Ectodermal cell (in vitro differentiated cells): ENCODE measurements at regions not wholly inside any gene's neighbourhood (a gene's known extent, or its start where the extent isn't known, plus 50 kb on each side); places are given as distances from the start of the nearest gene placed in this dataset.

Experiments
- H3K27ac ChIP-seq: 2 replicates; pipeline ENCODE4 v1.7.0; 2013; ENCODE audit warnings: mild to moderate bottlenecking, low read depth, low read length; ENCODE audit not compliant: insufficient read depth, poor library complexity, severe bottlenecking
- H3K27me3 ChIP-seq: 2 replicates; pipeline ENCODE4 v1.7.0; 2013; ENCODE audit warnings: mild to moderate bottlenecking, low read length; ENCODE audit not compliant: insufficient read depth, control insufficient read depth, poor library complexity, severe bottlenecking
- H3K36me3 ChIP-seq: one replicate; pipeline ENCODE4 v1.7.0; 2013; ENCODE audit warnings: low read length; ENCODE audit not compliant: control insufficient read depth, insufficient read depth
- H3K4me1 ChIP-seq: one replicate; pipeline ENCODE4 v1.7.0; 2013; ENCODE audit warnings: low read length; ENCODE audit not compliant: control insufficient read depth, insufficient read depth
- H3K4me3 ChIP-seq: 2 replicates; pipeline ENCODE4 v1.7.0; 2013; ENCODE audit warnings: low read depth, low read length, control low read depth; ENCODE audit not compliant: insufficient read depth
- H3K9me3 ChIP-seq: 2 replicates; pipeline ENCODE4 v1.7.0; 2013; ENCODE audit warnings: mild to moderate bottlenecking, low read length, moderate library complexity; ENCODE audit not compliant: control insufficient read depth
- WGBS, 2 experiments: methylation state at CpG; one replicate each; pipeline ENCODE4 v1.1.7; 2013; ENCODE audit warnings: missing lambda C conversion rate in 2 of 2; 5-methylcytosine and 5-hydroxymethylcytosine counted together

DNA sequence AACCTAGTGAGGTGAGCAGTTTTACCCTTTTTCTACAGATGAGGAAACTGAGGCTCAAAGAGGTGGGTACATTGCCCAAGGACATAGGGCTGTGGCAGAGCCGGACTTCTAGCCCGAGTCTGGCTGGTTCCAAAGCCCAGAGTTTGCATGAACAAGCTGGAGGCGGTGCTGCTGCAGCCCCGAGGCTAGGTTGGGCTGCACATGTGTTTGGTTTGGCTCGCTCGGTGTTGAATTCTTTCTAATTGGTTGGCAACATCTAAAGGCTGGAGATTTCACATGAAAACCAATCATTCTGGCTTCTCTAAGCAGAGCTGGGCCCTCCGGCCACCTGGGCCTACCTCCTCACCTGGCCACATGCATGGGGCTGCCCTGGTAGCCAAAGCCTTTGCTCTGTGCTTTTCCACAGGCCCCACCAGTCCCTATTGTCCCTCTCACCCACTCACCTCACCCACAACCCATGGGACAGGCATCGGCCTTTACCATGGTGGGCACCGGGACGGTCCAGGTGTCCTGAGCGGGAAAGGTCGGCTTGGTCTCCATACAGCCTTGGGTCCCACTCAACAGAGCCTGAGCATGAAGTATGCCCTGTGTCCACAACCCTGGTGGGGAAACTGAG, 262.3 kb downstream of the NSG2 start:
- H3K4me1 ChIP-seq, result peaks cover 17% of the 10 kb centered on the region
- H3K9me3 ChIP-seq, result no peaks in the 10 kb centered on the region
- H3K36me3 ChIP-seq, result no peaks in the 10 kb centered on the region
- WGBS, 2 experiments, result 90 to 91% methylated on average over 12 of the region's 12 CpGs
- H3K27me3 ChIP-seq, result peaks cover 6% of the 10 kb centered on the region
- no peak overlapping the region for H3K4me3 ChIP-seq
- no peak overlapping the region for H3K27ac ChIP-seq

- no peak overlapping the region for H3K4me3 ChIP-seq
- H3K36me3 ChIP-seq, result no peaks in the 10 kb centered on the region
- H3K27ac ChIP-seq, result no peak overlapping the region
- WGBS, 2 experiments, result 90 to 94% methylated on average over 14 of the region's 14 CpGs
- H3K9me3 ChIP-seq, result no peaks in the 10 kb centered on the region
- H3K4me1 ChIP-seq, result peaks cover 3% of the 10 kb centered on the region
- H3K27me3 ChIP-seq, result peaks cover 7% of the 10 kb centered on the region
These were observed 263.8 kb downstream of the NSG2 start for GRCh38 chr5:174309131-174309795.

GRCh38 chr5:174310243-174310642, 264.7 kb downstream of the NSG2 start:
- Histone ChIP-seq H3K36me3 (no peaks in the 10 kb centered on the region), H3K9me3 (no peaks in the 10 kb centered on the region), H3K4me1 (peaks cover 3% of the 10 kb centered on the region), H3K4me3 (no peak overlapping the region), H3K27ac (no peak overlapping the region), H3K27me3 (peaks cover 7% of the 10 kb centered on the region)
- 91 to 92% methylated on average over 9 to 10 of the region's 10 CpGs for WGBS, 2 experiments

- WGBS, 2 experiments, result 93 to 95% methylated on average over 3 to 4 of the region's 4 CpGs
- H3K4me1 ChIP-seq, result peaks cover 3% of the 10 kb centered on the region
- no peak overlapping the region for H3K27ac ChIP-seq
- H3K4me3 ChIP-seq, result no peak overlapping the region
- no peaks in the 10 kb centered on the region for H3K9me3 ChIP-seq
- peaks cover 7% of the 10 kb centered on the region for H3K27me3 ChIP-seq
- no peaks in the 10 kb centered on the region for H3K36me3 ChIP-seq
These were observed 265.2 kb downstream of the NSG2 start for GRCh38 chr5:174310706-174311105.

- no peaks in the 10 kb centered on the region for H3K9me3 ChIP-seq
- peaks cover 7% of the 10 kb centered on the region for H3K27me3 ChIP-seq
- H3K36me3 ChIP-seq, result no peaks in the 10 kb centered on the region
- WGBS, 2 experiments, result 93 to 94% methylated on average over 17 of the region's 17 CpGs
- H3K27ac ChIP-seq, result no peak overlapping the region
- H3K4me1 ChIP-seq, result peaks cover 3% of the 10 kb centered on the region
- peak overlapping the region; percentile 41 for H3K4me3 ChIP-seq
These were observed 265.6 kb downstream of the NSG2 start for GRCh38 chr5:174311121-174311520.

DNA sequence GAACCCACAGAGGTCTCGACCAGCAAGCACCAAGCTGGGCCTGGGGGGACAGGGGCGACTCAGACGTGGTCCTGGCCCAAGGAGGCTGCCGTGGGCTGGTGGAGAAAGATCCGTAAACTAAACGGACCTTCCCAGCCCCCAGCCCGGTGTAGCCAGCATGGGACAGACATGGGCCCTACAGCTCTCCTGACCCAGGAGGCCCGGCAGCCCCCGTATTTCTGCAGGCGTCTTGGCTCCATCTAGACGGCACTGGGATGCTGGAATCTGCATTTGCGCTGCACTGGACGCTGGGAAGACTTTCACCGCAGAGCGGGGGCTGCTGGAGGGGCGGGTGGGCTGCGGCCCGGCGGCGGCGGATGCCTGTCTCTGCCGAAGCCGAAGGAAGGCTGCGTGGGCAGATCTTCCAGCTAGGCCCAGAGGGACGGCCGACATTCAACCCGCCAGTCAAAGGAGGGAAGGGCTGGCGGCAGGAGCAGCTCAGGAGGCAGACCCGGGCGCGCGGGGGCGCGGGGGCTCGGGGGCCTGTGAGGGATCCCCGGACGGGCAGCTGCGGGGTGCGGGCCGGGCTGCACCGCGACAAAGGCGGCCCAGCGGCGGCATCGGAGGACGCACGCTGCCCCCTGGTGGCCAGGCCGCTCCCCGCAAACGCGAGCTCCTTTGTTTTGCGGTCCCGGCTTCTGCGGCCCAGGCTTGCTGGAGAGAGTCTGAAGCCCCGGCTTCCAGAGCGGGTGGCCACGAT, 266.2 kb downstream of the NSG2 start:
- Histone ChIP-seq H3K36me3 (no peaks in the 10 kb centered on the region), H3K9me3 (no peaks in the 10 kb centered on the region), H3K27ac (no peak overlapping the region), H3K4me1 (no peaks in the 10 kb centered on the region), H3K27me3 (peaks cover 7% of the 10 kb centered on the region), H3K4me3 (peak overlapping the region; percentile 41)
- 8 to 9% methylated on average over 58 of the region's 58 CpGs for WGBS, 2 experiments

DNA sequence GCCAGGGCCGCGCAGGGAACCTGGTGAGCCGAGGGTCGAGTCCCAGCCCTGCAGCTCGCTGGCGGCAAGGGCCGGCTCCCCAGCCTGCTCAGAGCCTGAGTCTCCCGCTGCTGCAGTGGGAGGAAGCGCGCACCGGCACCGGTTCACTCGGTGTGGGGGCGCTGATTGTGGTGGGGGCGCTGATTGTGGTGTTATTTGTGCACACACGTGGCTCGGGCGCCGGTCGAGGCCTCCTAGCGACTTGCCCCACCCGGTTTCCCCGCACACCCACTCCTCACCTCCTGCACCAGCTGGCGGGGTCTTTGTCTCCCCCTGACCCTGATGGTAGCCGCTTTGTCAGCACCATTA, 266.7 kb downstream of the NSG2 start:
- no peak overlapping the region for H3K27ac ChIP-seq
- no peak overlapping the region for H3K4me3 ChIP-seq
- no peaks in the 10 kb centered on the region for H3K9me3 ChIP-seq
- peaks cover 7% of the 10 kb centered on the region for H3K27me3 ChIP-seq
- H3K4me1 ChIP-seq, result no peaks in the 10 kb centered on the region
- WGBS, 2 experiments, result 53 to 57% methylated on average over 22 to 25 of the region's 25 CpGs
- no peaks in the 10 kb centered on the region for H3K36me3 ChIP-seq

DNA sequence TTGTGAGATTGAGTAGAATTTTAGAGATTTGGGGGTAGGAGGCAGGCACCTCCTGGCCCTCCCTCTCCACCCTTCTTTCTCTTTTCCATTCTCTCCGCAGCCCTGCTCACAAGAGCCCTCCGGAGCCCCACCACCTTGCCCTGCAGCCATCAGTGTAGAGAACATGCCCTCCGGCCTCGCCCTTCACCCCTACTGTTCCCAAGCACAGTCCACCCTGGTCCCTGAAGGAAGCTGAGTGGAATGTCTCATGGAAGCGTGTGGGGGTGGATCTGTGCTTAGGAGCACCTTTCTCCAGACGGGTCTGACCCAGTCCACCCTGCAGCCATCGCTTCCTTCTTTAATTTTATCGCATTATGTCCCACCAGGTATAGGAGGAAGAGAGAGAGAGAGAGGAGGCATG, 267.1 kb downstream of the NSG2 start:
- Histone ChIP-seq H3K4me3 (no peak overlapping the region), H3K36me3 (no peaks in the 10 kb centered on the region), H3K4me1 (no peaks in the 10 kb centered on the region), H3K27me3 (peaks cover 7% of the 10 kb centered on the region), H3K27ac (no peak overlapping the region), H3K9me3 (no peaks in the 10 kb centered on the region)
- WGBS, 2 experiments, result 94 to 96% methylated on average over 8 of the region's 8 CpGs

DNA sequence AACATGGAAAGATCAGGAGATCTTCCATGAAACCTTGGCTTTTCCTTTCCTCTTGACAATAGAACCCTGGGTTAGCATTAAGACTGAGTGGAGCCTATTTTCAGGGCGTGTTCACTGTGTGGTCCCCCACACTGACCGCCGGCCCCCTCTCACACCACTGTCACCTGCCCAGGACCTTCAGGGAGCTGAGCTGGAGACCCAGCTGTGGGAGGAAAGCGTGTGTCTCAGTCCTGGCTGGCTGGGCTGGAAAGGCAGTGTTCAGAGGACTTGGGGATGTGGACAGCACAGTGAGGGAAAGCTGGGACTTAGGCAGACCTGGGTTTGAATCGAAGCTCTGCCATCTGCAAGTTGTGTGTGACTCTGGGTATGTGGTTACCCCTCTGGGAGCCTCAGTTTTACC, 268.1 kb downstream of the NSG2 start:
- no peaks in the 10 kb centered on the region for H3K4me1 ChIP-seq
- no peaks in the 10 kb centered on the region for H3K9me3 ChIP-seq
- peaks cover 7% of the 10 kb centered on the region for H3K27me3 ChIP-seq
- WGBS, 2 experiments, result 95 to 97% methylated on average over 5 of the region's 5 CpGs
- H3K36me3 ChIP-seq, result no peaks in the 10 kb centered on the region
- no peak overlapping the region for H3K4me3 ChIP-seq
- H3K27ac ChIP-seq, result no peak overlapping the region

- Histone ChIP-seq H3K36me3 (no peaks in the 10 kb centered on the region), H3K4me3 (no peak overlapping the region), H3K27ac (no peak overlapping the region), H3K9me3 (no peaks in the 10 kb centered on the region), H3K27me3 (peaks cover 7% of the 10 kb centered on the region), H3K4me1 (no peaks in the 10 kb centered on the region)
- 89 to 90% methylated on average over 9 of the region's 9 CpGs for WGBS, 2 experiments
These were observed 268.8 kb downstream of the NSG2 start for GRCh38 chr5:174314261-174314660.
